GM12878 (cell line): ENCODE measurements at regions not wholly inside any gene's neighbourhood (a gene's known extent, or its start where the extent isn't known, plus 50 kb on each side); places are given as distances from the start of the nearest gene placed in this dataset.

Experiments used
- ATAC-seq: fragments of 200-7000 bp; cut with Tn5 transposase; 3 replicates; pipeline ENCODE4 v1.9.1; 2020; ENCODE audit warnings: mild to moderate bottlenecking, moderate library complexity
- BruUV-seq: library from RNA; stranded (reverse); fragments of 400-500 nt; replicated peaks from 2 replicates; lab custom pipeline; 2021; lab: Mats Ljungman, UMichigan
- CTCF ChIA-PET: fragments of 300-600 bp; sonication (Branson Sonifier 250); formaldehyde crosslinking; extraction: SDS; loops from one replicate; lab custom pipeline; 2021; ENCODE audit warnings: inconsistent platforms; lab: Yijun Ruan, JAX
- POLR2A ChIA-PET: fragments of 350-600 bp; formaldehyde crosslinking; extraction: SDS; loops from one replicate; lab custom pipeline; 2021; ENCODE audit warnings: inconsistent platforms; lab: Charles Lee
- RAD21 ChIA-PET: fragments of 300-600 bp; sonication (Branson Sonifier 250); formaldehyde crosslinking; loops from one replicate; lab custom pipeline; 2023; ENCODE audit warnings: antibody characterized with exemption; ENCODE audit not compliant: unreplicated experiment; lab: Charles Lee
- SMC1A ChIA-PET: fragments of 300-600 bp; sonication (Branson Sonifier 250); formaldehyde crosslinking; loops from one replicate; lab custom pipeline; 2023; ENCODE audit not compliant: unreplicated experiment, uncharacterized antibody; lab: Charles Lee
- DNase-seq: peaks from one replicate; pipeline ENCODE4 v3.0.0-alpha.2; 2011; ENCODE audit warnings: low read depth, low spot score
- FAIRE-seq: peaks from 3 replicates; lab custom pipeline; 2011; peaks lifted over from hg19 to GRCh38; lab: Jason Lieb, UNC
- H2AFZ ChIP-seq: 2 replicates; pipeline ENCODE4 v1.6.0; 2011; ENCODE audit warnings: low read depth, low read length, control low read depth; ENCODE audit not compliant: control insufficient read depth
- H3K27ac ChIP-seq: 2 replicates; pipeline ENCODE4 v1.5.1; 2011; ENCODE audit warnings: control low read depth; ENCODE audit not compliant: control insufficient read depth, insufficient read depth
- H3K27me3 ChIP-seq, 2 experiments: replicated peaks in 1 of 2; 2 replicates each; pipeline versions ENCODE4 v1.6.0 to v1.6.1; 2011; ENCODE audit warnings: low read length in 1 of 2; ENCODE audit not compliant: control insufficient read depth in 2 of 2, insufficient read depth in 2 of 2
- H3K36me3 ChIP-seq, 2 experiments: 2 replicates each; pipeline ENCODE4 v1.5.1; 2011; ENCODE audit warnings: low read length in 1 of 2; ENCODE audit not compliant: control insufficient read depth in 2 of 2, insufficient read depth in 2 of 2
- H3K4me1 ChIP-seq: 2 replicates; pipeline ENCODE4 v1.6.1; 2011; ENCODE audit warnings: mild to moderate bottlenecking, low read length, moderate library complexity, mixed read lengths; ENCODE audit not compliant: control insufficient read depth, insufficient read depth
- H3K4me2 ChIP-seq: 2 replicates; pipeline ENCODE4 v1.6.0; 2011; ENCODE audit warnings: control low read depth; ENCODE audit not compliant: control insufficient read depth, insufficient read depth
- H3K4me3 ChIP-seq: fragments of 200-600 bp; sonication (generic); 2 replicates; pipeline ENCODE4 v1.5.1; 2016
- H3K79me2 ChIP-seq: 2 replicates; pipeline ENCODE4 v1.6.0; 2011; ENCODE audit warnings: low read length; ENCODE audit not compliant: control insufficient read depth, insufficient read depth
- H3K9ac ChIP-seq: 2 replicates; pipeline ENCODE4 v1.8.0; 2011; ENCODE audit warnings: low read length, control low read depth, mixed read lengths; ENCODE audit not compliant: control insufficient read depth, insufficient read depth
- H3K9me3 ChIP-seq: replicated peaks from 3 replicates; pipeline ENCODE4 v1.5.1; 2011; ENCODE audit warnings: mild to moderate bottlenecking, low read length; ENCODE audit not compliant: control insufficient read depth, insufficient read depth
- H4K20me1 ChIP-seq: 2 replicates; pipeline ENCODE4 v1.6.0; 2011; ENCODE audit not compliant: control insufficient read depth, insufficient read depth
- CEBPB ChIP-seq, 2 experiments: fragments of 150-350 bp in 1 of 2; IDR thresholded peaks; 2 replicates each; pipeline ENCODE4 v1.6.1; 2012 to 2014; ENCODE audit warnings: low read depth in 2 of 2, low read length in 2 of 2, borderline replicate concordance in 1 of 2, inconsistent platforms in 1 of 2
- DPF2 ChIP-seq: fragments of 450-650 bp; IDR thresholded peaks from 2 replicates; pipeline ENCODE4 v1.6.1; 2017; ENCODE audit warnings: mild to moderate bottlenecking
- EZH2 ChIP-seq: IDR thresholded peaks from 2 replicates; pipeline ENCODE4 v1.6.1; 2012; ENCODE audit warnings: low read depth, mild to moderate bottlenecking, control low read depth, inconsistent platforms, low read length, borderline replicate concordance; ENCODE audit not compliant: control insufficient read depth
- HCFC1 ChIP-seq: fragments of 150-350 bp; IDR thresholded peaks from 2 replicates; pipeline ENCODE4 v1.6.1; 2014; ENCODE audit warnings: low read length
- NR2C2 ChIP-seq: IDR thresholded peaks from 2 replicates; pipeline ENCODE4 v1.6.1; 2011; ENCODE audit warnings: borderline replicate concordance, low read depth; ENCODE audit not compliant: control insufficient read depth, insufficient read length
- RBBP5 ChIP-seq: fragments of 200-600 bp; sonication (generic); conservative IDR thresholded peaks from 2 replicates; pipeline ENCODE4 v1.6.1; 2016
- SMAD5 ChIP-seq: IDR thresholded peaks from 2 replicates; pipeline ENCODE4 v1.6.1; 2016; ENCODE audit warnings: antibody characterized with exemption, low read depth
- SUZ12 ChIP-seq: fragments of 200-600 bp; sonication (generic); IDR thresholded peaks from one replicate; pipeline ENCODE4 v1.6.1; 2018; ENCODE audit warnings: antibody characterized with exemption, mild to moderate bottlenecking; ENCODE audit not compliant: unreplicated experiment
- TBL1XR1 ChIP-seq: IDR thresholded peaks from 2 replicates; pipeline ENCODE4 v1.6.1; 2012; ENCODE audit warnings: low read depth, low read length, improper control_type of control experiment
- TCF3 ChIP-seq: IDR thresholded peaks from 2 replicates; pipeline ENCODE4 v1.6.1; 2012; ENCODE audit warnings: low read depth, mild to moderate bottlenecking, low read length, borderline replicate concordance; ENCODE audit not compliant: insufficient read depth
- YY1 ChIP-seq: IDR thresholded peaks from 2 replicates; pipeline ENCODE4 v1.6.1; 2011; ENCODE audit warnings: low read depth, mild to moderate bottlenecking, low read length
- ZNF274 ChIP-seq: IDR thresholded peaks from one replicate; pipeline ENCODE4 v1.8.0; 2011; ENCODE audit not compliant: insufficient read length, insufficient read depth
- ZNF592 ChIP-seq: fragments of 450-650 bp; IDR thresholded peaks from 2 replicates; pipeline ENCODE4 v1.6.1; 2017; ENCODE audit warnings: mild to moderate bottlenecking, moderate library complexity
- WGBS: methylation state at CpG from one replicate; pipeline ENCODE4 v1.1.6; 2016; ENCODE audit warnings: low lambda C conversion rate; ENCODE audit not compliant: insufficient replicate concordance, insufficient coverage; ENCODE audit errors: missing lambda C conversion rate; 5-methylcytosine and 5-hydroxymethylcytosine counted together
- in situ Hi-C: fragments of 300-500 bp; cut with MboI; formaldehyde crosslinking; loops from 9 replicates; pipeline ENCODE4 v1.14.3; 2018; ENCODE audit warnings: mixed read lengths
- intact Hi-C: fragments of 100-400 bp; cut with micrococcal nuclease; formaldehyde crosslinking; loops from one replicate; pipeline ENCODE4 v1.14.2; 2022; ENCODE audit not compliant: unreplicated experiment
- TF ChIP-seq, protein P1 (sequence below): fragments of 450-650 bp; IDR thresholded peaks from 2 replicates; pipeline ENCODE4 v1.6.1; 2017; ENCODE audit warnings: borderline replicate concordance

DNA sequence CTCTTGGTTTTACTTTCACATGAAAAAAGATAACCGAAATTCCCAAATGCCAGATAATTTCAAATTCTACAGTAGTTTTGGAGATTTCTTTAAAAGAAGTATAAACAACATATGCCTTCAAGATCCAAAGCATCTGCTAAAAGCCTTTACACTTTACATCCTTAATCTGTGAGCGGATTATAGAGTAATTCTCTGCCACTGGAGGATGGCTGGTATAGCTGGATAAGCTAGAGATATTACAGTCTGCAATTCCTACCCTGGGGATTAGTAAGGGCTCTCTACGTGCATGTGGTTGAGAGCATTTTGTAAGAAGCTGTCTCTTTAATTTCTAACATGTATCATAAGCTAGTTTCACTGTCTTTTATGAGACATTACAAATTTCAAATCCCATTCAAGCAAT is 240.3 kb upstream of the HMGA2 start:
- POLR2A ChIA-PET: no interaction called here
- Histone ChIP-seq H4K20me1 (no peaks in the 10 kb centered on the region), H3K27me3 (no peaks in the 10 kb centered on the region), H3K4me1 (no peaks in the 10 kb centered on the region), H3K27ac (no peak overlapping the region), H3K36me3 (no peaks in the 10 kb centered on the region), H3K9me3 (no peaks in the 10 kb centered on the region), H3K79me2 (no peaks in the 10 kb centered on the region), H3K9ac (no peak overlapping the region), H3K4me3 (no peak overlapping the region), H2AFZ (no peak overlapping the region), H3K4me2 (no peak overlapping the region)
- in situ Hi-C loops (no loop called here), intact Hi-C loops (no loop called here)
- RAD21 ChIA-PET: interaction anchor here (0.7 kb wide), 1 partner anchor 346 kb away, joined by 4 read pairs; no protein-coding TSS in a partner anchor
- 7% methylated on average over 3 of the region's 3 CpGs for WGBS
- no peak for DNase-seq
- FAIRE-seq: no peak
- no TSS peak for BruUV-seq
- CTCF ChIA-PET: no interaction called here
- SMC1A ChIA-PET: interaction anchor here (1.8 kb wide), 1 partner anchor 9 kb away, joined by 4 read pairs; no protein-coding TSS in a partner anchor
- TF ChIP-seq SUZ12: no peak
- TF ChIP-seq, protein P1, sequence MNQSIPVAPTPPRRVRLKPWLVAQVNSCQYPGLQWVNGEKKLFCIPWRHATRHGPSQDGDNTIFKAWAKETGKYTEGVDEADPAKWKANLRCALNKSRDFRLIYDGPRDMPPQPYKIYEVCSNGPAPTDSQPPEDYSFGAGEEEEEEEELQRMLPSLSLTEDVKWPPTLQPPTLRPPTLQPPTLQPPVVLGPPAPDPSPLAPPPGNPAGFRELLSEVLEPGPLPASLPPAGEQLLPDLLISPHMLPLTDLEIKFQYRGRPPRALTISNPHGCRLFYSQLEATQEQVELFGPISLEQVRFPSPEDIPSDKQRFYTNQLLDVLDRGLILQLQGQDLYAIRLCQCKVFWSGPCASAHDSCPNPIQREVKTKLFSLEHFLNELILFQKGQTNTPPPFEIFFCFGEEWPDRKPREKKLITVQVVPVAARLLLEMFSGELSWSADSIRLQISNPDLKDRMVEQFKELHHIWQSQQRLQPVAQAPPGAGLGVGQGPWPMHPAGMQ: no peak
- no peak for TF ChIP-seq NR2C2
- TF ChIP-seq ZNF274: no peak
- no peak for TF ChIP-seq RBBP5
- no peak for TF ChIP-seq EZH2
- no peak for TF ChIP-seq TBL1XR1
- no peak for TF ChIP-seq SMAD5
- TF ChIP-seq ZNF592: no peak
- TF ChIP-seq HCFC1: no peak
- no peak for TF ChIP-seq CEBPB (IDR thresholded peaks at IDR 0.05; ENCODE audit: borderline replicate concordance in 1 of 2, low read depth in 2 of 2, low read length in 2 of 2)
- no peak for TF ChIP-seq YY1
- no peak for TF ChIP-seq TCF3
- TF ChIP-seq DPF2: no peak
- ATAC-seq: no peak
